Nephron progenitor cell (in vitro differentiated cells): ENCODE measurements at regions not wholly inside any gene's neighbourhood (a gene's known extent, or its start where the extent isn't known, plus 50 kb on each side); places are given as distances from the start of the nearest gene placed in this dataset.

Experiments
- DNase-seq: peaks from one replicate; pipeline ENCODE4 v3.0.0; 2021
- H3K27ac Mint-ChIP-seq: 2 replicates; pipeline ENCODE4 v1.8.0; 2021; ENCODE audit warnings: mild to moderate bottlenecking, moderate library complexity, mixed read lengths
- H3K27me3 Mint-ChIP-seq: 2 replicates; pipeline ENCODE4 v1.8.0; 2021; ENCODE audit warnings: mild to moderate bottlenecking, low read depth, mixed read lengths; ENCODE audit not compliant: poor library complexity
- H3K36me3 Mint-ChIP-seq: 2 replicates; pipeline ENCODE4 v1.8.0; 2021; ENCODE audit warnings: low read depth, mixed read lengths
- H3K4me1 Mint-ChIP-seq: 2 replicates; pipeline ENCODE4 v1.8.0; 2021; ENCODE audit warnings: mixed read lengths
- H3K4me3 Mint-ChIP-seq: 2 replicates; pipeline ENCODE4 v1.8.0; 2021; ENCODE audit warnings: mild to moderate bottlenecking, moderate library complexity, mixed read lengths
- H3K9me3 Mint-ChIP-seq: 2 replicates; pipeline ENCODE4 v1.8.0; 2021; ENCODE audit warnings: mild to moderate bottlenecking, moderate library complexity, mixed read lengths
- CTCF ChIP-seq: fragments of 200-600 bp; sonication (generic); IDR thresholded peaks from 2 replicates; pipeline ENCODE4 v1.5.0; 2021; ENCODE audit warnings: antibody characterized with exemption

GRCh38 chr12:94091624-94092023, 56.8 kb upstream of the PLXNC1 start:
- Mint-ChIP-seq H3K36me3 (no peaks in the 10 kb centered on the region), H3K4me1 (no peaks in the 10 kb centered on the region), H3K4me3 (no peak overlapping the region), H3K9me3 (peaks cover 6% of the 10 kb centered on the region), H3K27ac (no peak overlapping the region), H3K27me3 (no peaks in the 10 kb centered on the region)
- no peak for DNase-seq
- no peak for TF ChIP-seq CTCF

DNA sequence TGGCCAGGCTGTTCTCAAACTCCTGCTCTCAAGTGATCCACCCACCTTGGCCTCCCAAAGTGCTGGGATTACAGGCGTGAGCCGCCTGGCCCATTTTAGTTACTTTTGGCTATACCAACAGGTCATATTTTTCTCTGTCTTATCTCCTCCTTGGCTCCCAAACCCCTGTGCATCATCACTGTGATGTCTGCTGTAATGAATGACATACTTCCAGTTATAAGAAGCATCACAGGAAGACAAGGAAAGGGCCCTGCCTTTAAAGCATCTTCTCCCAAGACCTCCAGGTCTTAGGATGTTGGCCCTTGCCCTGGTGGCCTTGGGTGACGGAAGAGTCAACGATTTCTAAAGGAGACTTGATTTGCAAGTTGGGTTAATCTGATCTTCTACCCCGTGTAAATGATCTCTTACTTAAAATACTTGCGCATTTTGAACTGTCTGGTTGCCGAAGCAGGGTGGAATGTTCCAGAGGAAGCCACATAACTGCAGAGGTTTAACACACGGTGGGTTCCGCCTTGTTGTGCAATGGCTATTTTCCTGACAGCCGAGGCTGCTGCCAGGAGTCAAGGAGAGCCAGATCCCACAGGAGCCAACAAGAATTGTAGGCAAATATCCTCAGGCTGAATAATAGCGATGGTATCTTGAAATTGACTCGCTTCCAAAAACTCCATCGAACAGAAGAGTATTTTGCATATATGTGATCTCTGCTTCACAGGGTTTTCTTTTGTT, 55.7 kb upstream of the PLXNC1 start:
- H3K9me3 Mint-ChIP-seq: no peaks in the 10 kb centered on the region
- DNase-seq: no peak
- H3K27me3 Mint-ChIP-seq: no peaks in the 10 kb centered on the region
- no peaks in the 10 kb centered on the region for H3K36me3 Mint-ChIP-seq
- no peak overlapping the region for H3K4me3 Mint-ChIP-seq
- no peak overlapping the region for H3K27ac Mint-ChIP-seq
- no peak for TF ChIP-seq CTCF
- no peaks in the 10 kb centered on the region for H3K4me1 Mint-ChIP-seq

DNA sequence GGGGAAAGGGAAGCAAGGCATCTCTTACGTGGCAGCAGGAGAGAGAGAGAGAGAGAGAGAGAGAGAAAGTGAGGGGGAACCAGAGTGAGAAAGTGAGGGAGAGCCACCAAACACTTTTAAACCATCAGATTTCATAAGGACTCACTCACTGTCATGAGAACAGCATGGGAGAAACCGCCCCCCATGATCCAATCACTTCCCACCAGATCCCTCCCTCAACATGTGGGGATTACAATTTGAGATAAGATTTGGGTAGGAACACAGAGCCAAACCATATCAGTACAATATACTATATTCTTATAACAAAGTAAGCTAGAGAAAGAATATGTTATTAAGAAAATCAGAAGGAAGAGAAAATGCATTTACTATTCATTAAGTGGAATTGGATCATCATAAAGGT, 53.7 kb upstream of the PLXNC1 start:
- H3K4me1 Mint-ChIP-seq: peaks cover 5% of the 10 kb centered on the region
- TF ChIP-seq CTCF: no peak
- no peaks in the 10 kb centered on the region for H3K36me3 Mint-ChIP-seq
- H3K4me3 Mint-ChIP-seq: no peak overlapping the region
- no peaks in the 10 kb centered on the region for H3K27me3 Mint-ChIP-seq
- no peak for DNase-seq
- no peaks in the 10 kb centered on the region for H3K9me3 Mint-ChIP-seq
- no peak overlapping the region for H3K27ac Mint-ChIP-seq

- no peak for TF ChIP-seq CTCF
- H3K27me3 Mint-ChIP-seq: no peaks in the 10 kb centered on the region
- H3K27ac Mint-ChIP-seq: no peak overlapping the region
- peaks cover 6% of the 10 kb centered on the region for H3K4me1 Mint-ChIP-seq
- H3K4me3 Mint-ChIP-seq: no peak overlapping the region
- H3K36me3 Mint-ChIP-seq: no peaks in the 10 kb centered on the region
- no peaks in the 10 kb centered on the region for H3K9me3 Mint-ChIP-seq
- no peak for DNase-seq
Measured at GRCh38 chr12:94095618-94096017, 52.8 kb upstream of the PLXNC1 start.

GRCh38 chr12:94098466-94098865, 49.9 kb upstream of the PLXNC1 start:
- Mint-ChIP-seq H3K9me3 (no peaks in the 10 kb centered on the region), H3K36me3 (no peaks in the 10 kb centered on the region), H3K27me3 (no peaks in the 10 kb centered on the region), H3K4me1 (peaks cover 10% of the 10 kb centered on the region), H3K27ac (no peak overlapping the region), H3K4me3 (no peak overlapping the region)
- DNase-seq: no peak
- TF ChIP-seq CTCF: no peak
